ENCODE measurements at regions not wholly inside any gene's neighbourhood (a gene's known extent, or its start where the extent isn't known, plus 50 kb on each side); places are given as distances from the start of the nearest gene placed in this dataset.

DNA sequence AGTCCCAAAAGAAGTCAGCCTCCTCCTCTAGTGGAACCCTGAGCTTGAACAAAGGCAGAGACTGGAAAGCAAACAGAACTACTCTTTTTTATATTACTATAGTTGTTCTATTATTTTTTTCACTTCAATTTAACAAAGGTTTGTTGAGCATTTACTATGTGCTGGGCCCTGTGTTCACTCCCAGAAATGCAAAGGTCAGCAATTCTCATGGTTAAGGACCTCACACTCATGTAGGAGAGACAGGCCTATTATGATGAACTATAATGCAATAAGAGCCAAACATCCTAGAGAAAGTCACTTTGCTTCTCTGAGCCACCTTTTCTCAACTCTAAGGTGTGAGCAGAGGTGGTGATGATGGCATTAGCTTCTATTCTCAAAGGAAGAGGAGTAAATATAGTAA lies 82.1 kb upstream of the ARHGEF3 start:
- H3K27ac Mint-ChIP-seq, result no peak overlapping the region
- intact Hi-C loops (cut with micrococcal nuclease), result no loop called here

DNA sequence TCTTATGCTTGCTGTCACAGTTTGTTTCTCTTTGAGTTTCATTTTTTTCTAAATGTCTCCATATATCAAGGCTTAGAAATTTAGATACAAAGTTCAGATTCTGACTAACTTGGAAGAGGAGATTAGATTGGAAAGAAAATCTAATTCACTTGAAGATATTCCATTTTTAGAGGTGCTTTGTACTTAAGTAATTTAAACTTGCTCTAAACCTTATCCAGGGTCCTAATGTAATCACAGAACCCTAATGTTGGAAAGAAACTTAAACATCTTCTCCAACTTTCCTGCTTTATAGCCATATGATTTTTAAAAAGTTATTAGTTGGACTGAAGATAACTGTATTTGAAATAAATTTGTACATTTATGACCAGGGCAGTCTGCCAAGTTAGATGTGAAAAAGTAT lies 81.1 kb upstream of the ARHGEF3 start:
- intact Hi-C loops (cut with micrococcal nuclease), result no loop called here
- peaks cover 44% of the 10 kb centered on the region for H3K4me1 Mint-ChIP-seq (ENCODE audit: low read depth)
- H3K36me3 Mint-ChIP-seq (ENCODE audit: low read depth), result no peaks in the 10 kb centered on the region
- H3K27ac Mint-ChIP-seq, result no peak overlapping the region
- H3K27me3 Mint-ChIP-seq, result peaks cover 4% of the 10 kb centered on the region
- no peaks in the 10 kb centered on the region for H3K9me3 Mint-ChIP-seq
- no peak overlapping the region for H3K4me3 Mint-ChIP-seq

More for the DNA sequence above, 82.1 kb upstream of the ARHGEF3 start:
- Mint-ChIP-seq H3K36me3 (ENCODE audit: low read depth) (no peaks in the 10 kb centered on the region), H3K27me3 (peaks cover 4% of the 10 kb centered on the region), H3K4me3 (no peak overlapping the region), H3K9me3 (no peaks in the 10 kb centered on the region), H3K4me1 (ENCODE audit: low read depth) (peaks cover 36% of the 10 kb centered on the region)

GRCh38 chr3:56881841-56882240 lies 80.1 kb upstream of the ARHGEF3 start:
- Mint-ChIP-seq H3K9me3 (no peaks in the 10 kb centered on the region), H3K27me3 (peaks cover 4% of the 10 kb centered on the region), H3K4me1 (ENCODE audit: low read depth) (peaks cover 35% of the 10 kb centered on the region), H3K4me3 (no peak overlapping the region), H3K36me3 (ENCODE audit: low read depth) (no peaks in the 10 kb centered on the region), H3K27ac (no peak overlapping the region)
- intact Hi-C loops (cut with micrococcal nuclease), result no loop called here

DNA sequence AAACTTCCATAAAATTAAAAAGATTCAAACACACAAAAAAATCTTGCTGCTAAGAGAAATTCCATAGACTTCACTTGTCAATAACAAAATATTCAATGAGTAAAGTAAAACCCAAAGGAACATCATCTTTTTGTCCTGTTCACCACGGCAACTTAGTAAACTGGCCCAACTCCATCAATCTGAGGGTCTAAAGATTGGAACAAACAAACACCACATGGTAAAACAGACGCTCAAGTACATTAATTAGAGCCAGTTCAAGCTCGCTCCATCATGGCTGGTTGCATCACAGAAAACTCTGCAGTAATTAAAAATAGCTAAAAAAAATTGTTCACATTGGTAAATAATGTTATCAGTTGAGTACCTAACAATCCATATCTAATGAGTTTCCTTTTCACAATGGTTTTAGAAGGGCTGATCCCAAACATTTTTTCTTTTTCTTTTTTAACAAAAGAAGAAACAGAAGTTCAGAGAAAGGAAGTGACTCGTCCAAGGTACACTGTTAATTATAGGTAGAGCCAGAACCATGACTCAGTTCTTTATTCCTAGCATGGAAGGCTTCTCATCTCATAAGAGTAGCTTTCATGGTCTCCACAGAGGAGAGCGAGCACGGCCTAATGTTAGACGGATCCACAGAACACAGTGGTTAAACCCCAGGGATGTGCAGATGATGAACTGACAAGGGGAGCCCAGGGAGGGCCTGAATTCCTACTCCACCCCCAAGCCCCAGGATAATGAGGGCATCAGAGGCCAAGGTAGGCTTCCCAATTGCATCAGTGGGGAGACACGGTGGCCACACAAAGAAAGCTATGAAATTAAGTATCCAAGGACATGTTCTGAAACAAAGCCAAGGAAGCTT lies 79.2 kb upstream of the ARHGEF3 start:
- no peaks in the 10 kb centered on the region for H3K36me3 Mint-ChIP-seq (ENCODE audit: low read depth)
- peaks cover 30% of the 10 kb centered on the region for H3K4me1 Mint-ChIP-seq (ENCODE audit: low read depth)
- intact Hi-C loops (cut with micrococcal nuclease), result no loop called here
- peak overlapping the region; percentile 80 for H3K27ac Mint-ChIP-seq
- no peak overlapping the region for H3K4me3 Mint-ChIP-seq
- H3K27me3 Mint-ChIP-seq, result no peaks in the 10 kb centered on the region
- H3K9me3 Mint-ChIP-seq, result no peaks in the 10 kb centered on the region

DNA sequence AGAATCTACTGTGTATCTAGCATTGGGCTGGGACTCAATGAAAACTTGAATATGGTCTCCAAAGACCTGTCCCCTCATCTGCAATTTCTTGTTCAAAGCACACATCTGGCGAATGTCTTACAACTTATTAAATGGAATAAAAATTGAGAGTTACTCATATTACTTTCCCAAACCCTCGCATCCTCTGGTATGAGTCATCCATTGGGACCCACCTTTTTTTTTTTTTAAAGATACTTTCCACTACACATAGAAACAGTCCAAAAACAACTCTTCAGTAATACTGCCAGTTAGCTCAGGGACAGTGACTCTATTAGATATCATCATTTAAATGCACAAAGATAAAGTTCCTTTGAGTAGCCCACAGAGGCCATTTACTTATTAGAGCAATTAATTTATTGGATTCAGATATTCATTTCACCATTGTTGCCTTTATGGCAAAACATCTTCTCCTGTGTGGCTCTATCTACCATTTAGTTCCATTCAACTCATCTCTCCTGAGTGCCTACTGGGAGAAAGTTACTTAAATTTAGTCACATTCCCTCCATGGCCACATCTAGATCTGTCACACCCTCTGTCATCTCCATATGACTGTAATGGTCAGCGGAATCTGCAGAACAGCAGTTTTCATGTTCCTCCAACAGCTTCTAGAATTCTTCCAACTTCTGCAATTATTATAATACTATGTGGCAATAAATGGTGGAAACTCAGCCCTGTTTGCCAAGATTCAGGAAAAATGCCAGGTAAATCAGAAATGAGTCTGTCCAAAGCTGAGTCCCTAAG lies 77.9 kb upstream of the ARHGEF3 start:
- H3K9me3 Mint-ChIP-seq, result no peaks in the 10 kb centered on the region
- intact Hi-C loops (cut with micrococcal nuclease), result no loop called here
- no peaks in the 10 kb centered on the region for H3K36me3 Mint-ChIP-seq (ENCODE audit: low read depth)
- peaks cover 30% of the 10 kb centered on the region for H3K4me1 Mint-ChIP-seq (ENCODE audit: low read depth)
- H3K4me3 Mint-ChIP-seq, result no peak overlapping the region
- H3K27ac Mint-ChIP-seq, result peak overlapping the region; percentile 80
- H3K27me3 Mint-ChIP-seq, result no peaks in the 10 kb centered on the region

GRCh38 chr3:56878074-56878473 lies 76.3 kb upstream of the ARHGEF3 start:
- Mint-ChIP-seq H3K4me1 (ENCODE audit: low read depth) (peaks cover 30% of the 10 kb centered on the region), H3K4me3 (no peak overlapping the region)
- intact Hi-C loops (cut with micrococcal nuclease), result no loop called here

GRCh38 chr3:56876916-56877315 lies 75.2 kb upstream of the ARHGEF3 start:
- H3K27ac Mint-ChIP-seq, result no peak overlapping the region
- H3K4me1 Mint-ChIP-seq (ENCODE audit: low read depth), result peaks cover 30% of the 10 kb centered on the region

More at GRCh38 chr3:56878074-56878473, 76.3 kb upstream of the ARHGEF3 start:
- Mint-ChIP-seq H3K36me3 (ENCODE audit: low read depth) (no peaks in the 10 kb centered on the region), H3K27me3 (no peaks in the 10 kb centered on the region), H3K9me3 (no peaks in the 10 kb centered on the region), H3K27ac (peak overlapping the region; percentile 58)

GRCh38 chr3:56874269-56874668 lies 72.5 kb upstream of the ARHGEF3 start:
- Mint-ChIP-seq H3K4me3 (no peak overlapping the region), H3K36me3 (ENCODE audit: low read depth) (no peaks in the 10 kb centered on the region), H3K27me3 (peaks cover 2% of the 10 kb centered on the region), H3K4me1 (ENCODE audit: low read depth) (peaks cover 9% of the 10 kb centered on the region), H3K27ac (no peak overlapping the region), H3K9me3 (no peaks in the 10 kb centered on the region)
- intact Hi-C loops (cut with micrococcal nuclease), result no loop called here

More at GRCh38 chr3:56876916-56877315, 75.2 kb upstream of the ARHGEF3 start:
- H3K27me3 Mint-ChIP-seq, result no peaks in the 10 kb centered on the region
- H3K4me3 Mint-ChIP-seq, result no peak overlapping the region
- no peaks in the 10 kb centered on the region for H3K36me3 Mint-ChIP-seq (ENCODE audit: low read depth)
- no peaks in the 10 kb centered on the region for H3K9me3 Mint-ChIP-seq
- intact Hi-C loops (cut with micrococcal nuclease), result no loop called here

GRCh38 chr3:56870436-56870835 lies 68.7 kb upstream of the ARHGEF3 start:
- H3K4me1 Mint-ChIP-seq (ENCODE audit: low read depth), result peaks cover 7% of the 10 kb centered on the region

GRCh38 chr3:56869157-56869889 lies 67.6 kb upstream of the ARHGEF3 start:
- Mint-ChIP-seq H3K9me3 (no peaks in the 10 kb centered on the region), H3K4me3 (no peak overlapping the region), H3K4me1 (ENCODE audit: low read depth) (peaks cover 7% of the 10 kb centered on the region), H3K27ac (no peak overlapping the region), H3K36me3 (ENCODE audit: low read depth) (no peaks in the 10 kb centered on the region), H3K27me3 (peaks cover 6% of the 10 kb centered on the region)
- intact Hi-C loops (cut with micrococcal nuclease), result no loop called here

More at GRCh38 chr3:56870436-56870835, 68.7 kb upstream of the ARHGEF3 start:
- intact Hi-C loops (cut with micrococcal nuclease), result no loop called here
- Mint-ChIP-seq H3K27me3 (peaks cover 6% of the 10 kb centered on the region), H3K4me3 (no peak overlapping the region), H3K36me3 (ENCODE audit: low read depth) (no peaks in the 10 kb centered on the region), H3K27ac (no peak overlapping the region), H3K9me3 (no peaks in the 10 kb centered on the region)

GRCh38 chr3:56868706-56869105 lies 67.0 kb upstream of the ARHGEF3 start:
- H3K9me3 Mint-ChIP-seq, result no peaks in the 10 kb centered on the region
- H3K4me3 Mint-ChIP-seq, result no peak overlapping the region
- peaks cover 7% of the 10 kb centered on the region for H3K4me1 Mint-ChIP-seq (ENCODE audit: low read depth)
- no peaks in the 10 kb centered on the region for H3K36me3 Mint-ChIP-seq (ENCODE audit: low read depth)
- intact Hi-C loops (cut with micrococcal nuclease), result no loop called here
- H3K27ac Mint-ChIP-seq, result no peak overlapping the region
- peaks cover 6% of the 10 kb centered on the region for H3K27me3 Mint-ChIP-seq

GRCh38 chr3:56867671-56868070 lies 65.9 kb upstream of the ARHGEF3 start:
- intact Hi-C loops (cut with micrococcal nuclease), result no loop called here
- H3K4me3 Mint-ChIP-seq, result no peak overlapping the region
- no peaks in the 10 kb centered on the region for H3K9me3 Mint-ChIP-seq
- no peak overlapping the region for H3K27ac Mint-ChIP-seq
- H3K36me3 Mint-ChIP-seq (ENCODE audit: low read depth), result no peaks in the 10 kb centered on the region
- peaks cover 7% of the 10 kb centered on the region for H3K4me1 Mint-ChIP-seq (ENCODE audit: low read depth)
- H3K27me3 Mint-ChIP-seq, result peaks cover 6% of the 10 kb centered on the region

DNA sequence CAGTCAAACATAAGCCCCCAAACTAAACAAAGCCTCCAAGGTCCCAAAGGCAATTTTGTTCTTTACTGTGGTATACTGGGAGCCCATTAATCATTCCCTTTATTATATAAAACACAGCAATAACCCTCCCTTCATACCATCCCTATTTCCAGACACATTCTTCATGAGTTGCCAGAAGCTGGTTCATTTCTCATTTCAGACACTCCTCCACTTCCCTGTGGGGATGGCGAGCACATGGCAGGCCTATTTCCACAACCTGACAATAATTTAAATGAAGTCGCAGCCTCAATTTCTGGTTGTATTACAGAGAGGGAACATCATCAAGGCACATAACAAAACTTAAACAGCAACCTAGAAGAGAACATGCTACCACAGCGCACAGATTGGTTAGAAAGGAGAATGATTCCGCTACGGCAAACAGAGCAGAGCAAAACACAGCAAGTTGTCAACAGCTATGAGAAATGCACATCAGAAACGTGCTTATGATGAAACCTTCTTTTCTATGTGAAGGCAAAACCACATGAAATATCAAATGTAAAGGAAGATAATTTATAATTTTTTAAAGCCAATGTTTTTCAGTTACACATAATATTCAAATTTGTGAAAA lies 63.3 kb upstream of the ARHGEF3 start:
- intact Hi-C loops (cut with micrococcal nuclease), result no loop called here
- H3K4me1 Mint-ChIP-seq (ENCODE audit: low read depth), result peaks cover 7% of the 10 kb centered on the region
- H3K9me3 Mint-ChIP-seq, result no peaks in the 10 kb centered on the region
- no peaks in the 10 kb centered on the region for H3K36me3 Mint-ChIP-seq (ENCODE audit: low read depth)
- H3K27me3 Mint-ChIP-seq, result peaks cover 8% of the 10 kb centered on the region
- no peak overlapping the region for H3K4me3 Mint-ChIP-seq
- H3K27ac Mint-ChIP-seq, result no peak overlapping the region
